Esophagus squamous epithelium (tissue), 4 donors: ENCODE measurements at regions not wholly inside any gene's neighbourhood (a gene's known extent, or its start where the extent isn't known, plus 50 kb on each side); places are given as distances from the start of the nearest gene placed in this dataset.

Experiments
- CTCF ChIP-seq, 6 experiments: fragments of 450-650 bp in 4 of 6; fragments of 200-600 bp in 2 of 6; sonication (generic) in 2 of 6; IDR thresholded peaks; one replicate each; pipeline ENCODE4 v1.5.1; 2016 to 2019; ENCODE audit warnings: antibody characterized with exemption in 6 of 6, mild to moderate bottlenecking in 4 of 6, moderate library complexity in 4 of 6
- POLR2A ChIP-seq, 4 donors: fragments of 450-650 bp; IDR thresholded peaks; one replicate each; pipeline ENCODE4 v1.6.1; 2017; ENCODE audit warnings: antibody characterized with exemption in 4 of 4, mild to moderate bottlenecking in 4 of 4, moderate library complexity in 3 of 4

GRCh38 chr2:13390676-13391075 lies 673.9 kb downstream of the TRIB2 start:
- no peak for TF ChIP-seq CTCF (IDR thresholded peaks at IDR 0.05)
- no peak for TF ChIP-seq POLR2A (IDR thresholded peaks at IDR 0.05)
